GM21515 (cell line): ENCODE measurements at regions not wholly inside any gene's neighbourhood (a gene's known extent, or its start where the extent isn't known, plus 50 kb on each side); places are given as distances from the start of the nearest gene placed in this dataset.
"Not testable (repeated sequence)": the region's sequence is repeated elsewhere in the genome, so short reads cannot be mapped to it uniquely, and the experiment has no call there.

Experiments
- ATAC-seq: cut with Tn5 transposase; IDR thresholded peaks from one replicate; pipeline ENCODE4 v1.9.1; 2021; ENCODE audit not compliant: unreplicated experiment

- not testable (repeated sequence) for ATAC-seq
Measured at GRCh38 chr6:144433446-144433845, 148.3 kb downstream of the UTRN start.

GRCh38 chr6:144434308-144434990, 149.3 kb downstream of the UTRN start:
- ATAC-seq, result no peak

GRCh38 chr6:144435602-144436426, 150.7 kb downstream of the UTRN start:
- no peak for ATAC-seq

- no peak for ATAC-seq
Measured at GRCh38 chr6:144437105-144437504, 152.0 kb downstream of the UTRN start.

GRCh38 chr6:144438103-144438502, 153.0 kb downstream of the UTRN start:
- ATAC-seq, result no peak

GRCh38 chr6:144439016-144439415, 153.9 kb downstream of the UTRN start:
- no peak for ATAC-seq

- ATAC-seq, result not testable (repeated sequence)
Measured at GRCh38 chr6:144441801-144442200, 156.7 kb downstream of the UTRN start.

GRCh38 chr6:144443157-144443556, 158.0 kb downstream of the UTRN start:
- ATAC-seq, result no peak

GRCh38 chr6:144447472-144447871, 162.3 kb downstream of the UTRN start:
- ATAC-seq, result no peak

GRCh38 chr6:144449218-144449617, 164.1 kb downstream of the UTRN start:
- ATAC-seq, result no peak

GRCh38 chr6:144449911-144450597, 164.9 kb downstream of the UTRN start:
- no peak for ATAC-seq

GRCh38 chr6:144460327-144461095, 175.4 kb downstream of the UTRN start:
- ATAC-seq, result peak; percentile 87

GRCh38 chr6:144462058-144462457, 176.9 kb downstream of the UTRN start:
- no peak for ATAC-seq

- no peak for ATAC-seq
Measured at GRCh38 chr6:144466716-144467115, 181.6 kb downstream of the UTRN start.

- no peak for ATAC-seq
Measured at GRCh38 chr6:144467172-144467762, 182.1 kb downstream of the UTRN start.

GRCh38 chr6:144467921-144468320, 182.8 kb downstream of the UTRN start:
- ATAC-seq, result no peak

- ATAC-seq, result no peak
Measured at GRCh38 chr6:144468709-144469108, 183.6 kb downstream of the UTRN start.

- no peak for ATAC-seq
Measured at GRCh38 chr6:144469144-144469575, 184.0 kb downstream of the UTRN start.

GRCh38 chr6:144470201-144470600, 185.1 kb downstream of the UTRN start:
- not testable (repeated sequence) for ATAC-seq

GRCh38 chr6:144471986-144472385, 186.9 kb downstream of the UTRN start:
- ATAC-seq, result no peak

GRCh38 chr6:144474290-144474689, 189.2 kb downstream of the UTRN start:
- ATAC-seq, result no peak
